ENCODE measurements at regions not wholly inside any gene's neighbourhood (a gene's known extent, or its start where the extent isn't known, plus 50 kb on each side); places are given as distances from the start of the nearest gene placed in this dataset.

DNA sequence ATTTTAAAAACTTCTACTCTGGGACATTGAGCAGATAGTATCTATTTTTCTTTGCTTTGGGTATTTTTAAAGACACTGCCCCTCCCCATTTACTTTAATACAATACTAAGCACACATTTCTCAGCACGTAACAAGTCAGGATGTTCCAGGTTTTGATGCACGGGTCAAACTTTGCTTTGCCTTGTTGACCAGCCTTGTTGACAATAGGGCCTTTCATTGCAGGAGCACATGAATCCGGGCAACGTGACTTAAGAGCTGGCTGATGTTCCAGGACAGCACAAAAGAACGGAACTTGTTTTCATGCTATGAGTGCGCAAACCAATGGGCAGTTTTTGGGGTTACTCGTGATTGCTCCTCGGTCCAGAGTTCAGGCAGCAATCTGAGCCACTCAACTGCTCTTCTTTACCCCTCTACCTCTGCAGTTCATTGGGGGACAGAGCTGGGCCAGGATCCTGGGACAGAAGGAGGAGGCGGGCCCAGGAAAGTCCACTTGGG lies 78.6 kb upstream of the SLC22A16 start:
- H2AK5ac ChIP-seq (ENCODE audit: low read depth, low read length) = no peak overlapping the region
- WGBS, 2 experiments (ENCODE audit: extremely low coverage in 2 of 2, insufficient read length in 1 of 2) = 90% methylated on average over 5 of the region's 9 CpGs; no CpG with 5 or more reads in 1 of the 2 experiments
- DNase-seq (no peak), ATAC-seq (ENCODE audit: low read depth) (no peak)
- dilution Hi-C loops (cut with HindIII; ENCODE audit: low sequenced_read_pairs, unreplicated experiment) (no loop called here), in situ Hi-C loops (cut with MboI; ENCODE audit: low sequenced_read_pairs) (no loop called here), intact Hi-C loops (cut with micrococcal nuclease) (no loop called here)
- POLR2A ChIA-PET (ENCODE audit: unreplicated experiment) = no interaction called here
- no peak overlapping the region for H3K56ac ChIP-seq (ENCODE audit: extremely low read depth, insufficient read depth, low read length)
- no peaks in the 10 kb centered on the region for H4K20me1 ChIP-seq (ENCODE audit: insufficient read depth, low read length)
- TF ChIP-seq, protein P1, sequence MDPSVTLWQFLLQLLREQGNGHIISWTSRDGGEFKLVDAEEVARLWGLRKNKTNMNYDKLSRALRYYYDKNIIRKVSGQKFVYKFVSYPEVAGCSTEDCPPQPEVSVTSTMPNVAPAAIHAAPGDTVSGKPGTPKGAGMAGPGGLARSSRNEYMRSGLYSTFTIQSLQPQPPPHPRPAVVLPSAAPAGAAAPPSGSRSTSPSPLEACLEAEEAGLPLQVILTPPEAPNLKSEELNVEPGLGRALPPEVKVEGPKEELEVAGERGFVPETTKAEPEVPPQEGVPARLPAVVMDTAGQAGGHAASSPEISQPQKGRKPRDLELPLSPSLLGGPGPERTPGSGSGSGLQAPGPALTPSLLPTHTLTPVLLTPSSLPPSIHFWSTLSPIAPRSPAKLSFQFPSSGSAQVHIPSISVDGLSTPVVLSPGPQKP (IDR thresholded peaks at IDR 0.05; ENCODE audit: borderline replicate concordance, low read depth, low read length) = no peak
- TF ChIP-seq RCOR1 (IDR thresholded peaks at IDR 0.05; ENCODE audit: insufficient replicate concordance, low read length) (no peak), BHLHE40 (IDR thresholded peaks at IDR 0.05; ENCODE audit: low read depth, low read length) (no peak), MXI1 (IDR thresholded peaks at IDR 0.05; ENCODE audit: borderline replicate concordance, low read depth, low read length) (no peak), RFX5 (IDR thresholded peaks at IDR 0.05; ENCODE audit: low read depth, low read length) (no peak), MAFK (IDR thresholded peaks at IDR 0.05; ENCODE audit: low read depth, low read length) (no peak), POLR2A (IDR thresholded peaks at IDR 0.05; ENCODE audit: low read depth, low read length) (no peak), NFE2L2 (IDR thresholded peaks at IDR 0.05; ENCODE audit: low read depth, low read length) (no peak), SMC3 (IDR thresholded peaks at IDR 0.05; ENCODE audit: low read depth, low read length) (no peak), RAD21 (IDR thresholded peaks at IDR 0.05; ENCODE audit: low read length) (no peak), MAZ (IDR thresholded peaks at IDR 0.05; ENCODE audit: borderline replicate concordance, low read depth, low read length) (no peak), CHD1 (IDR thresholded peaks at IDR 0.05; ENCODE audit: low read depth, low read length) (no peak), FOS (IDR thresholded peaks at IDR 0.05; ENCODE audit: low read depth, low read length) (no peak), CEBPB (IDR thresholded peaks at IDR 0.05; ENCODE audit: low read depth, low read length) (no peak)
- TF ChIP-seq, protein P2, sequence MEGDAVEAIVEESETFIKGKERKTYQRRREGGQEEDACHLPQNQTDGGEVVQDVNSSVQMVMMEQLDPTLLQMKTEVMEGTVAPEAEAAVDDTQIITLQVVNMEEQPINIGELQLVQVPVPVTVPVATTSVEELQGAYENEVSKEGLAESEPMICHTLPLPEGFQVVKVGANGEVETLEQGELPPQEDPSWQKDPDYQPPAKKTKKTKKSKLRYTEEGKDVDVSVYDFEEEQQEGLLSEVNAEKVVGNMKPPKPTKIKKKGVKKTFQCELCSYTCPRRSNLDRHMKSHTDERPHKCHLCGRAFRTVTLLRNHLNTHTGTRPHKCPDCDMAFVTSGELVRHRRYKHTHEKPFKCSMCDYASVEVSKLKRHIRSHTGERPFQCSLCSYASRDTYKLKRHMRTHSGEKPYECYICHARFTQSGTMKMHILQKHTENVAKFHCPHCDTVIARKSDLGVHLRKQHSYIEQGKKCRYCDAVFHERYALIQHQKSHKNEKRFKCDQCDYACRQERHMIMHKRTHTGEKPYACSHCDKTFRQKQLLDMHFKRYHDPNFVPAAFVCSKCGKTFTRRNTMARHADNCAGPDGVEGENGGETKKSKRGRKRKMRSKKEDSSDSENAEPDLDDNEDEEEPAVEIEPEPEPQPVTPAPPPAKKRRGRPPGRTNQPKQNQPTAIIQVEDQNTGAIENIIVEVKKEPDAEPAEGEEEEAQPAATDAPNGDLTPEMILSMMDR (conservative IDR thresholded peaks at IDR 0.05; ENCODE audit: low read depth, low read length) = no peak
- TF ChIP-seq, protein P3, sequence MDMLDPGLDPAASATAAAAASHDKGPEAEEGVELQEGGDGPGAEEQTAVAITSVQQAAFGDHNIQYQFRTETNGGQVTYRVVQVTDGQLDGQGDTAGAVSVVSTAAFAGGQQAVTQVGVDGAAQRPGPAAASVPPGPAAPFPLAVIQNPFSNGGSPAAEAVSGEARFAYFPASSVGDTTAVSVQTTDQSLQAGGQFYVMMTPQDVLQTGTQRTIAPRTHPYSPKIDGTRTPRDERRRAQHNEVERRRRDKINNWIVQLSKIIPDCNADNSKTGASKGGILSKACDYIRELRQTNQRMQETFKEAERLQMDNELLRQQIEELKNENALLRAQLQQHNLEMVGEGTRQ (IDR thresholded peaks at IDR 0.05; ENCODE audit: low read depth, low read length) = no peak
- no peak overlapping the region for H3K4me3 ChIP-seq (ENCODE audit: insufficient read depth, low read depth, low read length)
- CTCF ChIA-PET = no interaction called here
- no peak overlapping the region for H2AK9ac ChIP-seq (replicated peaks; ENCODE audit: low read depth, low read length, poor library complexity)
- no peak overlapping the region for H3K14ac ChIP-seq (replicated peaks; ENCODE audit: low read depth, low read length)
- H2BK5ac ChIP-seq (ENCODE audit: low read depth, low read length, poor library complexity, severe bottlenecking) = no peak overlapping the region
- no peaks in the 10 kb centered on the region; the same call in 1 of the 2 replicates for H3K27me3 ChIP-seq (ENCODE audit: control insufficient read depth, insufficient read depth, low read length)
- no peak overlapping the region for H2BK120ac ChIP-seq (ENCODE audit: low read depth, low read length)
- peaks cover 12% of the 10 kb centered on the region for H3K9me3 ChIP-seq (ENCODE audit: control insufficient read depth, insufficient read depth, low read length)
- H2BK20ac ChIP-seq (ENCODE audit: low read depth, low read length) = no peak overlapping the region
- H4K91ac ChIP-seq (ENCODE audit: insufficient read depth, low read depth, low read length) = no peak overlapping the region
- H3K4me2 ChIP-seq (ENCODE audit: low read depth, low read length) = no peak overlapping the region
- no peak overlapping the region for H4K5ac ChIP-seq (ENCODE audit: low read depth, low read length)
- H3K36me3 ChIP-seq (ENCODE audit: control insufficient read depth, insufficient read depth, low read length) = no peaks in the 10 kb centered on the region
- H3K4me1 ChIP-seq (ENCODE audit: control insufficient read depth, insufficient read depth, low read length) = no peaks in the 10 kb centered on the region
- H3K9me1 ChIP-seq (ENCODE audit: insufficient read depth, low read length) = no peaks in the 10 kb centered on the region
- H2AFZ ChIP-seq (replicated peaks; ENCODE audit: low read length, poor library complexity) = no peak overlapping the region
- H3K79me1 ChIP-seq (ENCODE audit: low read depth in 1 of 2, low read length in 2 of 2) = no peaks in the 10 kb centered on the region
- no peak overlapping the region for H3K9ac ChIP-seq (ENCODE audit: low read depth, low read length)
- no TSS peak for BruUV-seq (replicated peaks)
- no peak overlapping the region for H3K23ac ChIP-seq (ENCODE audit: low read depth, low read length)
- no peak overlapping the region for H3K27ac ChIP-seq (ENCODE audit: insufficient read depth, low read length)
- no peak overlapping the region for H3K4ac ChIP-seq (ENCODE audit: low read depth, low read length)
- no peak overlapping the region for H3K18ac ChIP-seq (ENCODE audit: low read depth, low read length)
- H2BK15ac ChIP-seq (ENCODE audit: low read depth, low read length) = no peak overlapping the region
- no peak overlapping the region for H4K8ac ChIP-seq (ENCODE audit: low read depth in 2 of 2, low read length in 2 of 2)
